Mesothelial cell of epicardium (in vitro differentiated cells): ENCODE measurements at regions not wholly inside any gene's neighbourhood (a gene's known extent, or its start where the extent isn't known, plus 50 kb on each side); places are given as distances from the start of the nearest gene placed in this dataset.
A peak's percentile ranks its signal among the peaks of the same experiment; 100 is the strongest.

Experiments
- DNase-seq, 2 experiments: peaks; one replicate each; pipeline ENCODE4 v3.0.0; 2021; ENCODE audit warnings: low spot score in 2 of 2; ENCODE audit not compliant: unreplicated experiment in 2 of 2
- H3K27ac Mint-ChIP-seq: 2 replicates; pipeline ENCODE4 v1.8.0; 2021; ENCODE audit warnings: mixed read lengths
- H3K27me3 Mint-ChIP-seq: 2 replicates; pipeline ENCODE4 v1.8.0; 2021; ENCODE audit warnings: low read depth, mixed read lengths
- H3K36me3 Mint-ChIP-seq: 2 replicates; pipeline ENCODE4 v1.8.0; 2021; ENCODE audit warnings: mixed read lengths
- H3K4me1 Mint-ChIP-seq: 2 replicates; pipeline ENCODE4 v1.8.0; 2021; ENCODE audit warnings: mixed read lengths
- H3K4me3 Mint-ChIP-seq: 2 replicates; pipeline ENCODE4 v1.8.0; 2021; ENCODE audit warnings: mild to moderate bottlenecking, moderate library complexity, mixed read lengths
- H3K9me3 Mint-ChIP-seq: 2 replicates; pipeline ENCODE4 v1.8.0; 2021; ENCODE audit warnings: mixed read lengths
- TF ChIP-seq, protein P1 (sequence below): fragments of 200-600 bp; sonication (generic); IDR thresholded peaks from one replicate; pipeline ENCODE4 v1.5.0; 2021; ENCODE audit warnings: antibody characterized with exemption; ENCODE audit not compliant: unreplicated experiment

DNA sequence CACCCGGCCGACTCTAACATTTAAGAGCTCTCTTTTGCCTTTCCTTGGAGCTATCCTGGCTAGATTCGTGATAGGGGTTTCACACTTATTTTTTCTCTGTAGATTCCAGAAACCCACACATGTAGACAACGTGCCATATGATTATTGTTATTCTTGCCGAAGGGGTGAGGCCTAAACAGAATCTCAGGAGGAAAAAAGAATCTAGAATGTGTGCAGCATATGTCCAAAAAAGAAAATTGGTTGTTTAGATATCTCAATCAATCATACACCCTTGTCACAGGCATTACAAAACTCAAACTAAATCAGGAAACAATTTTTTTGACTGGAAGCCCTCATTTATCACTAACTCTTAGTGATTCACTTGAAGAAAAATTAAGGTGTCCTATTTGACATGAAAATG, 66.9 kb upstream of the TGM3 start:
- no peaks in the 10 kb centered on the region for H3K36me3 Mint-ChIP-seq
- no peak overlapping the region for H3K27ac Mint-ChIP-seq
- no peaks in the 10 kb centered on the region for H3K27me3 Mint-ChIP-seq
- no peaks in the 10 kb centered on the region for H3K4me1 Mint-ChIP-seq
- TF ChIP-seq, protein P1, sequence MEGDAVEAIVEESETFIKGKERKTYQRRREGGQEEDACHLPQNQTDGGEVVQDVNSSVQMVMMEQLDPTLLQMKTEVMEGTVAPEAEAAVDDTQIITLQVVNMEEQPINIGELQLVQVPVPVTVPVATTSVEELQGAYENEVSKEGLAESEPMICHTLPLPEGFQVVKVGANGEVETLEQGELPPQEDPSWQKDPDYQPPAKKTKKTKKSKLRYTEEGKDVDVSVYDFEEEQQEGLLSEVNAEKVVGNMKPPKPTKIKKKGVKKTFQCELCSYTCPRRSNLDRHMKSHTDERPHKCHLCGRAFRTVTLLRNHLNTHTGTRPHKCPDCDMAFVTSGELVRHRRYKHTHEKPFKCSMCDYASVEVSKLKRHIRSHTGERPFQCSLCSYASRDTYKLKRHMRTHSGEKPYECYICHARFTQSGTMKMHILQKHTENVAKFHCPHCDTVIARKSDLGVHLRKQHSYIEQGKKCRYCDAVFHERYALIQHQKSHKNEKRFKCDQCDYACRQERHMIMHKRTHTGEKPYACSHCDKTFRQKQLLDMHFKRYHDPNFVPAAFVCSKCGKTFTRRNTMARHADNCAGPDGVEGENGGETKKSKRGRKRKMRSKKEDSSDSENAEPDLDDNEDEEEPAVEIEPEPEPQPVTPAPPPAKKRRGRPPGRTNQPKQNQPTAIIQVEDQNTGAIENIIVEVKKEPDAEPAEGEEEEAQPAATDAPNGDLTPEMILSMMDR: no peak
- no peak for DNase-seq
- H3K9me3 Mint-ChIP-seq: no peaks in the 10 kb centered on the region
- H3K4me3 Mint-ChIP-seq: no peak overlapping the region

DNA sequence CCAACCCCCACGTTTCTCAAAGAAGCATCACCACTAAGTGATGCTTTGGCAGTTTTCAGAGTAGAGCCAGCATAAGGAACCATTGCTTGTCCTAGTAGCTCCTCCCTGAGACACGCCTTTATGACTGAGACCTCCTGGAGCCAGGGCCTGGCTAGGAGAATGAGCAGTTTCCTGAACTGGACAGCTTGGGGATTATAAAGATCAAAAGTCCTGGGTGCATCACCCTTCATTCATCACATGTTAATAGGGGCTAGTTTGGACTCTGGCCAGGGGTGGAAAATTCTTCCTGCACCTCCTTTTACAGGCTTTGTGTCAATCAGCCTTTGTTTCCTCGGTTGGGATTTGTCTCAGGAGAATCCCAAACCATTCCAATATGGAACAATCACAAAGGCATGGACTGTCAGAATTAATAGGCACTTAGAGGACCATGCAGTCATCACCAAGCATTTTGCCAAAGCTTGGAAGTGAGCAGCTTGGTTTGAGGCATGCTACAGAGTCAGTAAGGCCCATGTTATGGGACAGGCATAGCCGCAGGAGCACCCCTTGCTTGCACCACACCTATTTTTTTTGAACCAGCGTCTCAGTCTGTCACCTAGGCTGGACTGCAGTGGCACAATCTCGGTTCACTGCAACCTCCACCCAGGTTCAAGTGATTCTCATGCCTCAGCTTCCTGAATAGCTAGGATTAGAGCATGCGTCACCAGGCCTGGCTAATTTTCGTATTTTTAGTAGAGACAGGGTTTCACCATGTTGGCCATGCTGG, 64.9 kb upstream of the TGM3 start:
- H3K4me3 Mint-ChIP-seq: no peak overlapping the region

DNA sequence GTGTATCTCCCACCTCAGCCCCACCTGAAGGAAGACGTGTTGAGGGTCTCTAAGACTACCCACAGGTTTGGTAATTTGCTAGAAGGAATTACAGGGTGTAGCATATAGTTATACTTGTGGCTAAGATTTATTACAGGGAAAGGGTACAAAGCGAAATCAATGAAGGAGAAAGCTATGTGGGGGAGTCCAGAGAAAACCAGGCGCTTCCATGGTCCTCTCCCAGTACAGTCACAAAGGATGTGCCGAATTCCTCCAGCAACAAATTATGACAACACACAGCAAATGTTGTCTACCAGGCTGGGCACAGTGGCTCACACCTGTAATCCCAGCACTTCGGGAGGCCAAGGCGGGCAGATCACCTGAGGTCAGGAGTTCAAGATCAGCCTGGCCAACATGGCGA, 64.1 kb upstream of the TGM3 start:
- H3K36me3 Mint-ChIP-seq: no peaks in the 10 kb centered on the region
- no peaks in the 10 kb centered on the region for H3K9me3 Mint-ChIP-seq
- H3K27ac Mint-ChIP-seq: no peak overlapping the region
- TF ChIP-seq, protein P1: no peak
- DNase-seq: no peak
- peaks cover 14% of the 10 kb centered on the region for H3K4me1 Mint-ChIP-seq
- no peaks in the 10 kb centered on the region for H3K27me3 Mint-ChIP-seq
- no peak overlapping the region for H3K4me3 Mint-ChIP-seq

More for the DNA sequence above, 64.9 kb upstream of the TGM3 start:
- no peak for DNase-seq
- Mint-ChIP-seq H3K27ac (no peak overlapping the region), H3K36me3 (no peaks in the 10 kb centered on the region), H3K27me3 (no peaks in the 10 kb centered on the region), H3K4me1 (peaks cover 7% of the 10 kb centered on the region), H3K9me3 (no peaks in the 10 kb centered on the region)
- TF ChIP-seq, protein P1: no peak

DNA sequence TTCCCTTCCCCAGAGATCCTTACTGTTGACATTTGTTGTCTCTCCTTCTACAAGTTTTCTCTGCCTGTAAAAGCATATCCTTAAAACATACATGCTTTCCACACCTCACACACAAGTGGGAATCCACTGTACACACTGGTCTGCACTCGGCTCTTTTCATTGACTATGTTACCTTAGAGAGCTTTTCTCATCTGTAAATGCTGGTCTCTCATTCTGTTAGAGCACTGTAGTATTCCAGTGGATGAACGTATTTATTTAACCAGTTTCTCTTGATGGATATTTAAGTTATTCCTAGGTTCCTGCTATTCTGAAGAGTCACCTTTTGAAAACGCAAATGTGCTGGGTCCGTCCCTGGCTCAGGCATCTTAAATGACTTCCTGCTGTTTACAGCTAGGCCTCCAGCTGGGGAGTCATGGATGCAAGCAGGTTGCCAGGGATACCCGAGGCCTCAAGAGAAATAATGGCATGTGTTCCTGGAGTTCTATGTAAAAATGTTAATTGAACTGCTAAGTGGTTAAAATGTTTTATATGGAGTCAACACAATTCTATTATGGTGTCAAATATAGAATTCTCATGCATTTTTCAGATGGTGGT, 61.1 kb upstream of the TGM3 start:
- H3K27ac Mint-ChIP-seq: peak overlapping the region; percentile 13
- TF ChIP-seq, protein P1: no peak
- H3K36me3 Mint-ChIP-seq: no peaks in the 10 kb centered on the region
- no peaks in the 10 kb centered on the region for H3K27me3 Mint-ChIP-seq
- DNase-seq: no peak
- peaks cover 22% of the 10 kb centered on the region for H3K4me1 Mint-ChIP-seq
- H3K9me3 Mint-ChIP-seq: no peaks in the 10 kb centered on the region
- no peak overlapping the region for H3K4me3 Mint-ChIP-seq

DNA sequence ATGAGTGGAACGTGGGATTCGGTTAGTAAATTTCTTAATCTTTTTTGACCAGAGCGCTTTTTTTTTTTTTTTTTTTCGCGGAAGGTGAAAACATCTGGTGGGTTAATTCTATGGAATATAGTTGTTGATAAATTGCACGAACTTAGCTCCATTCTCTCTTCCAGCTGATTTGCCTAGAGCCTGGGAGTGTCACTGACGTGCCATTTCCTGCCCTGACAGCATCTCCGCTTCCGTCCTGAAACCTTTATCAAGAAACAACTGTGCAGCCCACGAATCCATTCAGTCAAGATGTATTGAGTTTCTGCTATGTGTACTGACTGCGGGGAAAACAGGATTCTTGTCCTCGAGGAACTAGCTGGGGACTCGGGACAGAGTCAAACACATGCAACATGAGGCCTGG, 59.5 kb upstream of the TGM3 start:
- no peaks in the 10 kb centered on the region for H3K27me3 Mint-ChIP-seq
- H3K27ac Mint-ChIP-seq: peak overlapping the region; percentile 75
- no peaks in the 10 kb centered on the region for H3K9me3 Mint-ChIP-seq
- peaks cover 22% of the 10 kb centered on the region for H3K4me1 Mint-ChIP-seq
- no peak for DNase-seq
- TF ChIP-seq, protein P1: no peak
- no peak overlapping the region for H3K4me3 Mint-ChIP-seq
- H3K36me3 Mint-ChIP-seq: no peaks in the 10 kb centered on the region
